WTC11 (cell line): ENCODE measurements at regions not wholly inside any gene's neighbourhood (a gene's known extent, or its start where the extent isn't known, plus 50 kb on each side); places are given as distances from the start of the nearest gene placed in this dataset.

Experiments used
- ATAC-seq: fragments of 200-7000 bp; cut with Tn5 transposase; 2 replicates; pipeline ENCODE4 v1.10.0; 2021; ENCODE audit warnings: mild to moderate bottlenecking, moderate library complexity
- CTCF ChIA-PET: fragments of 300-600 bp; sonication (Branson Sonifier 250); formaldehyde crosslinking; loops from one replicate; lab custom pipeline; 2021; ENCODE audit warnings: antibody characterized with exemption; lab: Charles Lee
- POLR2A ChIA-PET: fragments of 350-600 bp; sonication (Branson Sonifier 250); formaldehyde crosslinking; loops from one replicate; lab custom pipeline; 2021; ENCODE audit warnings: antibody characterized with exemption; lab: Charles Lee
- DNase-seq: peaks from one replicate; pipeline ENCODE4 v3.0.0; 2021; ENCODE audit warnings: low spot score
- H3K27ac Mint-ChIP-seq: 2 replicates; pipeline ENCODE4 v1.8.0; 2021; ENCODE audit warnings: mixed read lengths
- H3K27me3 Mint-ChIP-seq: 2 replicates; pipeline ENCODE4 v1.8.0; 2021; ENCODE audit warnings: low read depth, mild to moderate bottlenecking, moderate library complexity, mixed read lengths
- H3K36me3 Mint-ChIP-seq: 2 replicates; pipeline ENCODE4 v1.8.0; 2021; ENCODE audit warnings: mixed read lengths
- H3K4me1 Mint-ChIP-seq: 2 replicates; pipeline ENCODE4 v1.8.0; 2022; ENCODE audit warnings: mixed read lengths
- H3K4me3 Mint-ChIP-seq: 2 replicates; pipeline ENCODE4 v1.8.0; 2021; ENCODE audit warnings: mild to moderate bottlenecking, moderate library complexity, mixed read lengths
- H3K9me3 Mint-ChIP-seq: 2 replicates; pipeline ENCODE4 v1.8.0; 2021; ENCODE audit warnings: mixed read lengths
- ATF1 ChIP-seq: sonication (generic); formaldehyde crosslinking; IDR thresholded peaks from 2 replicates; pipeline ENCODE4 v1.8.1; 2023; ENCODE audit warnings: mild to moderate bottlenecking, moderate library complexity, missing genetic modification reagents
- CBFB ChIP-seq: sonication (generic); formaldehyde crosslinking; IDR thresholded peaks from 2 replicates; pipeline ENCODE4 v1.8.1; 2022; ENCODE audit warnings: mild to moderate bottlenecking, low read depth, missing genetic modification reagents
- CREB1 ChIP-seq: sonication (generic); formaldehyde crosslinking; IDR thresholded peaks from 2 replicates; pipeline ENCODE4 v1.8.0; 2023; ENCODE audit warnings: mild to moderate bottlenecking, missing genetic modification reagents
- ELF4 ChIP-seq: sonication (generic); formaldehyde crosslinking; IDR thresholded peaks from 2 replicates; pipeline ENCODE4 v1.8.1; 2022; ENCODE audit warnings: low read depth, mild to moderate bottlenecking, moderate library complexity, missing genetic modification reagents
- ETV6 ChIP-seq: sonication (generic); formaldehyde crosslinking; IDR thresholded peaks from 2 replicates; pipeline ENCODE4 v1.8.1; 2022; ENCODE audit warnings: mild to moderate bottlenecking, missing genetic modification reagents
- GRHL2 ChIP-seq: fragments of 250-450 bp; sonication (Bioruptor Pico); IDR thresholded peaks from 2 replicates; pipeline ENCODE4 v1.8.0; 2022; ENCODE audit warnings: mild to moderate bottlenecking, moderate library complexity; ENCODE audit not compliant: insufficient replicate concordance, severe bottlenecking
- GTF2I ChIP-seq: fragments of 250-450 bp; sonication (Bioruptor Pico); conservative IDR thresholded peaks from 2 replicates; pipeline ENCODE4 v1.4.0; 2021; ENCODE audit warnings: mild to moderate bottlenecking
- IRF2 ChIP-seq: sonication (generic); formaldehyde crosslinking; IDR thresholded peaks from 2 replicates; pipeline ENCODE4 v1.8.0; 2022; ENCODE audit warnings: low read depth, missing genetic modification reagents, borderline replicate concordance
- JAZF1 ChIP-seq: fragments of 250-450 bp; sonication (Bioruptor Pico); IDR thresholded peaks from 2 replicates; pipeline ENCODE4 v1.9.0; 2021; ENCODE audit warnings: moderate library complexity, mild to moderate bottlenecking, inconsistent platforms
- NFE2L1 ChIP-seq: sonication (generic); formaldehyde crosslinking; IDR thresholded peaks from 2 replicates; pipeline ENCODE4 v1.8.1; 2023; ENCODE audit warnings: missing genetic modification reagents
- RORB ChIP-seq: fragments of 250-450 bp; sonication (Bioruptor Pico); IDR thresholded peaks from 2 replicates; pipeline ENCODE4 v1.9.0; 2021; ENCODE audit warnings: mild to moderate bottlenecking
- SP1 ChIP-seq: sonication (generic); formaldehyde crosslinking; conservative IDR thresholded peaks from 2 replicates; pipeline ENCODE4 v1.8.1; 2022; ENCODE audit warnings: missing genetic modification reagents
- TEAD4 ChIP-seq: sonication (generic); formaldehyde crosslinking; IDR thresholded peaks from 2 replicates; pipeline ENCODE4 v1.8.0; 2022; ENCODE audit warnings: mild to moderate bottlenecking, missing genetic modification reagents
- TP53 ChIP-seq: sonication (generic); formaldehyde crosslinking; IDR thresholded peaks from 2 replicates; pipeline ENCODE4 v1.8.1; 2023; ENCODE audit warnings: mild to moderate bottlenecking, missing genetic modification reagents
- ZNF121 ChIP-seq: sonication (generic); formaldehyde crosslinking; IDR thresholded peaks from 2 replicates; pipeline ENCODE4 v1.8.0; 2023; ENCODE audit warnings: missing genetic modification reagents
- ZNF232 ChIP-seq: sonication (generic); formaldehyde crosslinking; IDR thresholded peaks from 2 replicates; pipeline ENCODE4 v1.8.0; 2022; ENCODE audit warnings: mild to moderate bottlenecking, missing genetic modification reagents
- ZNF263 ChIP-seq: sonication (generic); formaldehyde crosslinking; IDR thresholded peaks from 2 replicates; pipeline ENCODE4 v1.8.1; 2022; ENCODE audit warnings: low read depth, mild to moderate bottlenecking, moderate library complexity, missing genetic modification reagents
- ZNF416 ChIP-seq: fragments of 250-450 bp; sonication (Bioruptor Pico); IDR thresholded peaks from 2 replicates; pipeline ENCODE4 v1.9.0; 2021; ENCODE audit warnings: mild to moderate bottlenecking, inconsistent platforms
- TF ChIP-seq, protein P1 (sequence below): sonication (generic); formaldehyde crosslinking; IDR thresholded peaks from 2 replicates; pipeline ENCODE4 v1.8.0; 2023; ENCODE audit warnings: missing genetic modification reagents
- TF ChIP-seq, protein P2 (sequence below): sonication (generic); formaldehyde crosslinking; conservative IDR thresholded peaks from 2 replicates; pipeline ENCODE4 v1.8.1; 2022; ENCODE audit warnings: mild to moderate bottlenecking, missing genetic modification reagents
- TF ChIP-seq, protein P3 (sequence below): sonication (generic); formaldehyde crosslinking; IDR thresholded peaks from 2 replicates; pipeline ENCODE4 v1.8.1; 2023; ENCODE audit warnings: mild to moderate bottlenecking, missing genetic modification reagents
- TF ChIP-seq, protein P4 (sequence below): sonication (generic); formaldehyde crosslinking; IDR thresholded peaks from 2 replicates; pipeline ENCODE4 v1.8.1; 2022; ENCODE audit warnings: mild to moderate bottlenecking, missing genetic modification reagents, moderate library complexity, borderline replicate concordance
- TF ChIP-seq, protein P5 (sequence below): sonication (generic); formaldehyde crosslinking; IDR thresholded peaks from 2 replicates; pipeline ENCODE4 v1.8.1; 2023; ENCODE audit warnings: mild to moderate bottlenecking, missing genetic modification reagents, borderline replicate concordance
- TF ChIP-seq, protein P6 (sequence below): fragments of 250-450 bp; sonication (Bioruptor Pico); IDR thresholded peaks from 2 replicates; pipeline ENCODE4 v1.9.0; 2021; ENCODE audit warnings: moderate library complexity, mild to moderate bottlenecking, inconsistent platforms, borderline replicate concordance
- TF ChIP-seq, protein P7 (sequence below): fragments of 250-450 bp; sonication (Bioruptor Pico); IDR thresholded peaks from 2 replicates; pipeline ENCODE4 v2.1.2; 2022; ENCODE audit warnings: mild to moderate bottlenecking, moderate library complexity

DNA sequence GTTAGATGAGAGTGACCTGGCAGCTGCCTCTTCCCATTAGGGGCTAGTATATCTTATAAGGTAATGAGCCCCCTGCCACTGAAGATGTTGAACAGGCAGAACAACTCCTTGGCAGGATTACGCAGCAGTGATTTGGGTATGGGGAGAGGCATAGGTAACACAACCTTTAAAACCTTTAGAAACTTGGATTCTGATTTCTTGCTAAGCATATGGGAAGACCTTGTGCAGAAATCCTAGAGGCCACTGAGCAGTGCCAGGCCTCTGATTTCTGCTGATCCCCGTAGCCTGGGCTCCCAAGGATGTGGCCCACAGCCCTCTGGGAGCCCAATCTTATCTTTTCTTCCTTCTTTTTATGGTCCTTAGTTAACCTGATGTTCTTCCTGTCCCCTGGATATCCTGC is 237.9 kb upstream of the ROPN1 start:
- ATAC-seq: no peak
- H3K9me3 Mint-ChIP-seq: peaks cover 16% of the 10 kb centered on the region
- peaks cover 5% of the 10 kb centered on the region for H3K27me3 Mint-ChIP-seq
- no peak overlapping the region for H3K4me3 Mint-ChIP-seq
- H3K36me3 Mint-ChIP-seq: peaks cover 8% of the 10 kb centered on the region
- TF ChIP-seq, protein P1, sequence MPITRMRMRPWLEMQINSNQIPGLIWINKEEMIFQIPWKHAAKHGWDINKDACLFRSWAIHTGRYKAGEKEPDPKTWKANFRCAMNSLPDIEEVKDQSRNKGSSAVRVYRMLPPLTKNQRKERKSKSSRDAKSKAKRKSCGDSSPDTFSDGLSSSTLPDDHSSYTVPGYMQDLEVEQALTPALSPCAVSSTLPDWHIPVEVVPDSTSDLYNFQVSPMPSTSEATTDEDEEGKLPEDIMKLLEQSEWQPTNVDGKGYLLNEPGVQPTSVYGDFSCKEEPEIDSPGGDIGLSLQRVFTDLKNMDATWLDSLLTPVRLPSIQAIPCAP: no peak
- no peak for TF ChIP-seq TP53
- TF ChIP-seq, protein P2, sequence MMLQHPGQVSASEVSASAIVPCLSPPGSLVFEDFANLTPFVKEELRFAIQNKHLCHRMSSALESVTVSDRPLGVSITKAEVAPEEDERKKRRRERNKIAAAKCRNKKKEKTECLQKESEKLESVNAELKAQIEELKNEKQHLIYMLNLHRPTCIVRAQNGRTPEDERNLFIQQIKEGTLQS (CRISPR knock-in tag): no peak
- TF ChIP-seq TEAD4 (CRISPR knock-in tag): no peak
- TF ChIP-seq SP1: no peak
- TF ChIP-seq ZNF263 (CRISPR knock-in tag): no peak
- no peak for TF ChIP-seq NFE2L1 (CRISPR knock-in tag)
- TF ChIP-seq RORB (CRISPR knock-in tag): no peak
- no peak for TF ChIP-seq CREB1 (CRISPR knock-in tag)
- TF ChIP-seq ELF4 (CRISPR knock-in tag): no peak
- TF ChIP-seq, protein P3, sequence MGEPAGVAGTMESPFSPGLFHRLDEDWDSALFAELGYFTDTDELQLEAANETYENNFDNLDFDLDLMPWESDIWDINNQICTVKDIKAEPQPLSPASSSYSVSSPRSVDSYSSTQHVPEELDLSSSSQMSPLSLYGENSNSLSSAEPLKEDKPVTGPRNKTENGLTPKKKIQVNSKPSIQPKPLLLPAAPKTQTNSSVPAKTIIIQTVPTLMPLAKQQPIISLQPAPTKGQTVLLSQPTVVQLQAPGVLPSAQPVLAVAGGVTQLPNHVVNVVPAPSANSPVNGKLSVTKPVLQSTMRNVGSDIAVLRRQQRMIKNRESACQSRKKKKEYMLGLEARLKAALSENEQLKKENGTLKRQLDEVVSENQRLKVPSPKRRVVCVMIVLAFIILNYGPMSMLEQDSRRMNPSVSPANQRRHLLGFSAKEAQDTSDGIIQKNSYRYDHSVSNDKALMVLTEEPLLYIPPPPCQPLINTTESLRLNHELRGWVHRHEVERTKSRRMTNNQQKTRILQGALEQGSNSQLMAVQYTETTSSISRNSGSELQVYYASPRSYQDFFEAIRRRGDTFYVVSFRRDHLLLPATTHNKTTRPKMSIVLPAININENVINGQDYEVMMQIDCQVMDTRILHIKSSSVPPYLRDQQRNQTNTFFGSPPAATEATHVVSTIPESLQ (CRISPR knock-in tag): no peak
- no peak for TF ChIP-seq ZNF416 (CRISPR knock-in tag)
- TF ChIP-seq, protein P4, sequence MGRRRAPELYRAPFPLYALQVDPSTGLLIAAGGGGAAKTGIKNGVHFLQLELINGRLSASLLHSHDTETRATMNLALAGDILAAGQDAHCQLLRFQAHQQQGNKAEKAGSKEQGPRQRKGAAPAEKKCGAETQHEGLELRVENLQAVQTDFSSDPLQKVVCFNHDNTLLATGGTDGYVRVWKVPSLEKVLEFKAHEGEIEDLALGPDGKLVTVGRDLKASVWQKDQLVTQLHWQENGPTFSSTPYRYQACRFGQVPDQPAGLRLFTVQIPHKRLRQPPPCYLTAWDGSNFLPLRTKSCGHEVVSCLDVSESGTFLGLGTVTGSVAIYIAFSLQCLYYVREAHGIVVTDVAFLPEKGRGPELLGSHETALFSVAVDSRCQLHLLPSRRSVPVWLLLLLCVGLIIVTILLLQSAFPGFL (CRISPR knock-in tag): no peak
- TF ChIP-seq IRF2 (CRISPR knock-in tag): no peak
- TF ChIP-seq CBFB (CRISPR knock-in tag): no peak
- TF ChIP-seq JAZF1 (CRISPR knock-in tag): no peak
- no peak for TF ChIP-seq ATF1 (CRISPR knock-in tag)
- TF ChIP-seq ZNF121: no peak
- peaks cover 11% of the 10 kb centered on the region for H3K4me1 Mint-ChIP-seq
- POLR2A ChIA-PET: no interaction called here
- CTCF ChIA-PET: interaction anchor here (0.6 to 1.4 kb wide), 2 partner anchors 52 to 197 kb away, joined by 3 to 4 read pairs; partner anchors contain the start of gene KALRN
- DNase-seq: no peak
- H3K27ac Mint-ChIP-seq: no peak overlapping the region

DNA sequence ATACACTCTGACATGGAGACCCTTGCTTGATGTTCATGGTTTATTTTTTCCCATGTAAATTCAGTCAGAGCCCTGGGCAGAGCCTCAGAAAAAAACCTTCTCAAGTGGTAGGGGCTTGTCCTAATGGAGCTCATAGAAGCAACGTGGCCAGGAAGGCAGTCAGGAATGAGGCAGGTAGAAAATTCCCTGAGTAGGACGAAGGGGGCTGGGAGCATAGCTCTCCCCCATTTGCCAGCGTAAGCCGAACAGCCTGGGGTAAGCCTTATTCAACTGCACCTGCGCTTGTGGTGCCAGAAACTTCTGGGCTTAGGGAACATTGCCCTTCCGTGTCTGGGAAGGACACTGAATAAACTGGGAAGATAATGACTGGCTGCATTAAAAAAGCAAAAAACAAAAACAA is 238.5 kb upstream of the ROPN1 start:
- no peak overlapping the region for H3K4me3 Mint-ChIP-seq
- no peak overlapping the region for H3K27ac Mint-ChIP-seq
- CTCF ChIA-PET: interaction anchor here (0.6 to 1.6 kb wide), 3 partner anchors 17 to 197 kb away, joined by 3 to 6 read pairs (median 4); partner anchors contain the start of gene KALRN
- no peak for TF ChIP-seq NFE2L1 (CRISPR knock-in tag)
- no peak for TF ChIP-seq ZNF416 (CRISPR knock-in tag)
- TF ChIP-seq, protein P5, sequence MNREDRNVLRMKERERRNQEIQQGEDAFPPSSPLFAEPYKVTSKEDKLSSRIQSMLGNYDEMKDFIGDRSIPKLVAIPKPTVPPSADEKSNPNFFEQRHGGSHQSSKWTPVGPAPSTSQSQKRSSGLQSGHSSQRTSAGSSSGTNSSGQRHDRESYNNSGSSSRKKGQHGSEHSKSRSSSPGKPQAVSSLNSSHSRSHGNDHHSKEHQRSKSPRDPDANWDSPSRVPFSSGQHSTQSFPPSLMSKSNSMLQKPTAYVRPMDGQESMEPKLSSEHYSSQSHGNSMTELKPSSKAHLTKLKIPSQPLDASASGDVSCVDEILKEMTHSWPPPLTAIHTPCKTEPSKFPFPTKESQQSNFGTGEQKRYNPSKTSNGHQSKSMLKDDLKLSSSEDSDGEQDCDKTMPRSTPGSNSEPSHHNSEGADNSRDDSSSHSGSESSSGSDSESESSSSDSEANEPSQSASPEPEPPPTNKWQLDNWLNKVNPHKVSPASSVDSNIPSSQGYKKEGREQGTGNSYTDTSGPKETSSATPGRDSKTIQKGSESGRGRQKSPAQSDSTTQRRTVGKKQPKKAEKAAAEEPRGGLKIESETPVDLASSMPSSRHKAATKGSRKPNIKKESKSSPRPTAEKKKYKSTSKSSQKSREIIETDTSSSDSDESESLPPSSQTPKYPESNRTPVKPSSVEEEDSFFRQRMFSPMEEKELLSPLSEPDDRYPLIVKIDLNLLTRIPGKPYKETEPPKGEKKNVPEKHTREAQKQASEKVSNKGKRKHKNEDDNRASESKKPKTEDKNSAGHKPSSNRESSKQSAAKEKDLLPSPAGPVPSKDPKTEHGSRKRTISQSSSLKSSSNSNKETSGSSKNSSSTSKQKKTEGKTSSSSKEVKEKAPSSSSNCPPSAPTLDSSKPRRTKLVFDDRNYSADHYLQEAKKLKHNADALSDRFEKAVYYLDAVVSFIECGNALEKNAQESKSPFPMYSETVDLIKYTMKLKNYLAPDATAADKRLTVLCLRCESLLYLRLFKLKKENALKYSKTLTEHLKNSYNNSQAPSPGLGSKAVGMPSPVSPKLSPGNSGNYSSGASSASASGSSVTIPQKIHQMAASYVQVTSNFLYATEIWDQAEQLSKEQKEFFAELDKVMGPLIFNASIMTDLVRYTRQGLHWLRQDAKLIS (CRISPR knock-in tag): no peak
- TF ChIP-seq, protein P6, sequence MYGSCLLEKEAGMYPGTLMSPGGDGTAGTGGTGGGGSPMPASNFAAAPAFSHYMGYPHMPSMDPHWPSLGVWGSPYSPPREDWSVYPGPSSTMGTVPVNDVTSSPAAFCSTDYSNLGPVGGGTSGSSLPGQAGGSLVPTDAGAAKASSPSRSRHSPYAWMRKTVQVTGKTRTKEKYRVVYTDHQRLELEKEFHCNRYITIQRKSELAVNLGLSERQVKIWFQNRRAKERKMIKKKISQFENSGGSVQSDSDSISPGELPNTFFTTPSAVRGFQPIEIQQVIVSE (CRISPR knock-in tag): no peak
- no peak for TF ChIP-seq GRHL2 (CRISPR knock-in tag)
- TF ChIP-seq ZNF232 (CRISPR knock-in tag): no peak
- TF ChIP-seq, protein P7, sequence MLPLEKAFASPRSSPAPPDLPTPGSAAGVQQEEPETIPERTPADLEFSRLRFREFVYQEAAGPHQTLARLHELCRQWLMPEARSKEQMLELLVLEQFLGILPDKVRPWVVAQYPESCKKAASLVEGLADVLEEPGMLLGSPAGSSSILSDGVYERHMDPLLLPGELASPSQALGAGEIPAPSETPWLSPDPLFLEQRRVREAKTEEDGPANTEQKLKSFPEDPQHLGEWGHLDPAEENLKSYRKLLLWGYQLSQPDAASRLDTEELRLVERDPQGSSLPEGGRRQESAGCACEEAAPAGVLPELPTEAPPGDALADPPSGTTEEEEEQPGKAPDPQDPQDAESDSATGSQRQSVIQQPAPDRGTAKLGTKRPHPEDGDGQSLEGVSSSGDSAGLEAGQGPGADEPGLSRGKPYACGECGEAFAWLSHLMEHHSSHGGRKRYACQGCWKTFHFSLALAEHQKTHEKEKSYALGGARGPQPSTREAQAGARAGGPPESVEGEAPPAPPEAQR (CRISPR knock-in tag): no peak
- TF ChIP-seq, protein P3 (CRISPR knock-in tag): no peak
- TF ChIP-seq CBFB (CRISPR knock-in tag): no peak
- TF ChIP-seq ETV6 (CRISPR knock-in tag): no peak
- no peak for TF ChIP-seq GTF2I (CRISPR knock-in tag)

More for the DNA sequence above, 238.5 kb upstream of the ROPN1 start:
- Mint-ChIP-seq H3K27me3 (peaks cover 3% of the 10 kb centered on the region), H3K9me3 (peaks cover 16% of the 10 kb centered on the region), H3K36me3 (peaks cover 8% of the 10 kb centered on the region), H3K4me1 (peaks cover 11% of the 10 kb centered on the region)
- DNase-seq (no peak), ATAC-seq (no peak)
- POLR2A ChIA-PET: no interaction called here
